H1 (cell line): ENCODE measurements at regions not wholly inside any gene's neighbourhood (a gene's known extent, or its start where the extent isn't known, plus 50 kb on each side); places are given as distances from the start of the nearest gene placed in this dataset.

ENCODE experiments used
- CTCF ChIA-PET: fragments of 300-600 bp; sonication (Branson Sonifier 250); formaldehyde crosslinking; loops from one replicate; lab custom pipeline; 2021; ENCODE audit not compliant: partially characterized antibody; lab: Charles Lee
- POLR2A ChIA-PET: fragments of 300-600 bp; sonication (Branson Sonifier 250); formaldehyde crosslinking; loops from one replicate; lab custom pipeline; 2021; ENCODE audit warnings: inconsistent platforms; ENCODE audit not compliant: partially characterized antibody; lab: Charles Lee
- DNase-seq, 2 experiments: peaks; one replicate each; pipeline versions ENCODE4 v3.0.0 to v3.0.0-alpha.2; 2010 to 2022; ENCODE audit warnings: low spot score in 2 of 2, low read depth in 1 of 2, mixed read lengths in 1 of 2
- FAIRE-seq: peaks from 2 replicates; lab custom pipeline; 2011; peaks lifted over from hg19 to GRCh38; lab: Jason Lieb, UNC
- H2AFZ ChIP-seq: 2 replicates; pipeline ENCODE4 v1.8.1; 2012; ENCODE audit warnings: low read length, inconsistent platforms
- H2AK5ac ChIP-seq: 2 replicates; pipeline ENCODE4 v1.6.1; 2013; ENCODE audit warnings: low read depth, low read length
- H2BK120ac ChIP-seq: replicated peaks from 2 replicates; pipeline ENCODE3; 2013; ENCODE audit warnings: low read depth, low read length, inconsistent platforms
- H2BK12ac ChIP-seq: 2 replicates; pipeline ENCODE4 v1.6.1; 2013; ENCODE audit warnings: low read depth, low read length
- H2BK15ac ChIP-seq: 2 replicates; pipeline ENCODE4 v1.6.1; 2013; ENCODE audit warnings: low read length
- H2BK20ac ChIP-seq: 2 replicates; pipeline ENCODE4 v1.6.1; 2013; ENCODE audit warnings: low read length
- H2BK5ac ChIP-seq: 2 replicates; pipeline ENCODE4 v1.6.1; 2013; ENCODE audit warnings: low read depth, low read length
- H3K14ac ChIP-seq: 2 replicates; pipeline ENCODE4 v1.6.1; 2013; ENCODE audit warnings: inconsistent platforms; ENCODE audit not compliant: insufficient read length
- H3K18ac ChIP-seq: 2 replicates; pipeline ENCODE4 v1.6.1; 2013; ENCODE audit warnings: low read length; ENCODE audit errors: extremely low read depth
- H3K23ac ChIP-seq: 2 replicates; pipeline ENCODE4 v1.6.1; 2013; ENCODE audit warnings: inconsistent platforms; ENCODE audit not compliant: insufficient read length
- H3K23me2 ChIP-seq: 2 replicates; pipeline ENCODE4 v1.6.1; 2013; ENCODE audit warnings: low read depth, low read length
- H3K27ac ChIP-seq: 2 replicates; pipeline ENCODE4 v1.6.1; 2011; ENCODE audit warnings: low read depth, low read length, inconsistent platforms
- H3K27me3 ChIP-seq, 4 experiments: replicated peaks in 1 of 4; 1 replicate in 1 of 4; 2 replicates in 3 of 4; pipeline versions ENCODE4 v1.6.1 to v1.8.1; 2011 to 2013; ENCODE audit warnings: low read length in 3 of 4, mild to moderate bottlenecking in 3 of 4, inconsistent platforms in 2 of 4, mixed read lengths in 2 of 4, moderate library complexity in 1 of 4; ENCODE audit not compliant: control insufficient read depth in 3 of 4, insufficient read depth in 3 of 4; ENCODE audit errors: extremely low read depth in 1 of 4
- H3K36me3 ChIP-seq, 4 experiments: 2 replicates each; pipeline versions ENCODE4 v1.6.1 to v1.8.1; 2011 to 2013; ENCODE audit warnings: mild to moderate bottlenecking in 4 of 4, low read length in 3 of 4, moderate library complexity in 2 of 4, control low read depth in 1 of 4, inconsistent platforms in 1 of 4; ENCODE audit not compliant: insufficient read depth in 4 of 4, control insufficient read depth in 2 of 4
- H3K4ac ChIP-seq: replicated peaks from 2 replicates; pipeline ENCODE3; 2013; ENCODE audit warnings: low read length, low read depth, mixed read lengths, inconsistent platforms; ENCODE audit not compliant: insufficient read length
- H3K4me1 ChIP-seq, 4 experiments: replicated peaks in 1 of 4; 1 replicate in 1 of 4; 2 replicates in 3 of 4; pipeline versions ENCODE4 v1.6.1 to v1.8.1; 2011 to 2013; ENCODE audit warnings: low read length in 3 of 4, inconsistent platforms in 2 of 4, mixed read lengths in 1 of 4; ENCODE audit not compliant: insufficient read depth in 4 of 4, control insufficient read depth in 3 of 4
- H3K4me2 ChIP-seq, 2 experiments: 2 replicates each; pipeline versions ENCODE4 v1.6.1 to v1.8.1; 2011 to 2013; ENCODE audit warnings: low read depth in 2 of 2, low read length in 2 of 2, control low read depth in 1 of 2, inconsistent platforms in 1 of 2, mild to moderate bottlenecking in 1 of 2; ENCODE audit not compliant: insufficient read depth in 1 of 2
- H3K4me3 ChIP-seq, 4 experiments: fragments of 200-600, 300-600 bp in 1 of 4; sonication (generic), shearing (Covaris generic), sonication (Bioruptor Twin) in 1 of 4; 2 replicates each; pipeline versions ENCODE4 v1.5.1 to v1.8.1; 2011 to 2016; ENCODE audit warnings: low read length in 4 of 4, low read depth in 3 of 4, control low read depth in 2 of 4, inconsistent platforms in 2 of 4, mild to moderate bottlenecking in 2 of 4, mixed read lengths in 1 of 4, moderate library complexity in 1 of 4; ENCODE audit not compliant: insufficient read depth in 2 of 4; ENCODE audit errors: extremely low read depth in 1 of 4
- H3K56ac ChIP-seq: replicated peaks from 2 replicates; pipeline ENCODE3; 2013; ENCODE audit warnings: low read depth, mild to moderate bottlenecking, mixed read lengths, low read length, inconsistent platforms; ENCODE audit not compliant: insufficient read length
- H3K79me1 ChIP-seq: 2 replicates; pipeline ENCODE4 v1.6.1; 2013; ENCODE audit warnings: low read depth, low read length, control low read depth
- H3K79me2 ChIP-seq, 2 experiments: 2 replicates each; pipeline versions ENCODE4 v1.6.1 to v1.8.1; 2012 to 2013; ENCODE audit warnings: low read length in 2 of 2, mild to moderate bottlenecking in 2 of 2, inconsistent platforms in 1 of 2; ENCODE audit not compliant: insufficient read depth in 2 of 2, control insufficient read depth in 1 of 2
- H3K9ac ChIP-seq, 4 experiments: replicated peaks in 1 of 4; 1 replicate in 1 of 4; 2 replicates in 3 of 4; pipeline versions ENCODE4 v1.6.1 to v1.8.1; 2011 to 2013; ENCODE audit warnings: low read depth in 3 of 4, low read length in 3 of 4, control low read depth in 2 of 4, mild to moderate bottlenecking in 2 of 4, moderate library complexity in 2 of 4, inconsistent platforms in 1 of 4; ENCODE audit errors: extremely low read depth in 1 of 4
- H3K9me3 ChIP-seq, 2 experiments: 2 replicates each; pipeline versions ENCODE4 v1.6.1 to v1.8.1; 2012 to 2013; ENCODE audit warnings: mild to moderate bottlenecking in 2 of 2, moderate library complexity in 2 of 2, control low read depth in 1 of 2, inconsistent platforms in 1 of 2, low read depth in 1 of 2, low read length in 1 of 2, mixed read lengths in 1 of 2; ENCODE audit not compliant: insufficient read depth in 2 of 2
- H4K20me1 ChIP-seq, 2 experiments: replicated peaks in 1 of 2; 2 replicates each; pipeline versions ENCODE3 to v1.8.1; 2011 to 2013; ENCODE audit warnings: inconsistent platforms in 2 of 2, low read length in 2 of 2, mild to moderate bottlenecking in 1 of 2; ENCODE audit not compliant: insufficient read depth in 2 of 2, control insufficient read depth in 1 of 2
- H4K5ac ChIP-seq: 2 replicates; pipeline ENCODE4 v1.6.1; 2013; ENCODE audit warnings: low read length, low read depth, mixed read lengths, inconsistent platforms; ENCODE audit not compliant: insufficient read length
- H4K8ac ChIP-seq: 2 replicates; pipeline ENCODE4 v1.8.0; 2013; ENCODE audit warnings: mild to moderate bottlenecking, moderate library complexity, low read length, inconsistent platforms; ENCODE audit not compliant: insufficient read depth; ENCODE audit errors: extremely low read depth
- H4K91ac ChIP-seq: replicated peaks from 2 replicates; pipeline ENCODE3; 2013; ENCODE audit warnings: low read length, mixed read lengths, inconsistent platforms; ENCODE audit not compliant: insufficient read length
- ASH2L ChIP-seq: fragments of 200-600, 300-600 bp; sonication (generic); IDR thresholded peaks from one replicate; pipeline ENCODE4 v1.7.1; 2017; ENCODE audit warnings: low read length
- GTF2F1 ChIP-seq: IDR thresholded peaks from 2 replicates; pipeline ENCODE4 v1.6.1; 2012; ENCODE audit warnings: low read depth, low read length, improper control_type of control experiment, borderline replicate concordance
- NRF1 ChIP-seq: IDR thresholded peaks from 2 replicates; pipeline ENCODE4 v1.6.1; 2011; ENCODE audit warnings: mild to moderate bottlenecking, low read depth, low read length, improper control_type of control experiment
- PHF8 ChIP-seq: fragments of 200-600 bp; sonication (generic); conservative IDR thresholded peaks from 2 replicates; pipeline ENCODE4 v1.7.1; 2012; ENCODE audit warnings: low read depth, mild to moderate bottlenecking, inconsistent platforms, low read length, moderate library complexity
- POLR2A ChIP-seq, 2 experiments: IDR thresholded peaks; 1 replicate in 1 of 2; 2 replicates in 1 of 2; pipeline ENCODE4 v1.6.1; 2011; ENCODE audit warnings: low read depth in 2 of 2, low read length in 2 of 2, mild to moderate bottlenecking in 2 of 2; ENCODE audit errors: control extremely low read depth in 1 of 2
- POU5F1 ChIP-seq: IDR thresholded peaks from 2 replicates; pipeline ENCODE4 v1.6.1; 2011; ENCODE audit warnings: low read depth, mild to moderate bottlenecking, low read length, moderate library complexity
- SAP30 ChIP-seq: fragments of 300-600 bp; sonication (generic); IDR thresholded peaks from 2 replicates; pipeline ENCODE4 v1.7.1; 2012; ENCODE audit warnings: low read length, moderate library complexity, mild to moderate bottlenecking, inconsistent platforms; ENCODE audit not compliant: insufficient read depth, insufficient replicate concordance
- SIRT6 ChIP-seq: IDR thresholded peaks from one replicate; pipeline ENCODE4 v1.7.1; 2012; ENCODE audit warnings: low read length, inconsistent platforms
- SP4 ChIP-seq: IDR thresholded peaks from 2 replicates; pipeline ENCODE4 v1.6.1; 2012; ENCODE audit warnings: low read length, inconsistent platforms
- SRF ChIP-seq: IDR thresholded peaks from 2 replicates; pipeline ENCODE4 v1.6.1; 2011; ENCODE audit warnings: mild to moderate bottlenecking, low read depth, low read length, moderate library complexity
- TCF12 ChIP-seq: IDR thresholded peaks from 2 replicates; pipeline ENCODE4 v1.6.1; 2011; ENCODE audit warnings: low read depth, mild to moderate bottlenecking, low read length
- WGBS, 2 experiments: shearing (Covaris generic) in 1 of 2; methylation state at CpG; one replicate each; pipeline versions ENCODE4 v1.1.6 to v1.1.7; 2013 to 2015; ENCODE audit warnings: low lambda C conversion rate in 2 of 2, mixed read lengths in 2 of 2, inconsistent platforms in 1 of 2, low coverage in 1 of 2, missing lambda C conversion rate in 1 of 2; ENCODE audit not compliant: insufficient replicate concordance in 2 of 2, insufficient coverage in 1 of 2, insufficient read length in 1 of 2; ENCODE audit errors: extremely low coverage in 1 of 2, missing lambda C conversion rate in 1 of 2; 5-methylcytosine and 5-hydroxymethylcytosine counted together

GRCh38 chr9:23326597-23326996 is 499.4 kb downstream of the ELAVL2 start:
- 90% methylated on average over 3 of the region's 3 CpGs; no CpG with 5 or more reads in 1 of the 2 experiments for WGBS, 2 experiments
- Histone ChIP-seq H2AK5ac (no peak overlapping the region), H3K14ac (no peak overlapping the region), H2BK15ac (no peak overlapping the region), H3K79me2 (no peaks in the 10 kb centered on the region), H3K4ac (no peak overlapping the region), H3K4me1 (no peaks in the 10 kb centered on the region), H2AFZ (no peak overlapping the region), H3K4me2 (no peak overlapping the region), H2BK20ac (no peak overlapping the region), H3K23ac (no peak overlapping the region), H2BK12ac (no peak overlapping the region), H3K18ac (no peak overlapping the region), H3K4me3 (no peak overlapping the region), H4K20me1 (no peaks in the 10 kb centered on the region), H3K9me3 (peaks cover 5 to 11% of the 10 kb centered on the region in 2 experiments; a peak in 3 of 4 replicates), H4K8ac (no peak overlapping the region), H2BK5ac (no peak overlapping the region), H3K79me1 (no peaks in the 10 kb centered on the region), H3K27ac (no peak overlapping the region), H3K56ac (no peak overlapping the region), H3K36me3 (no peaks in the 10 kb centered on the region), H2BK120ac (no peak overlapping the region), H3K27me3 (peaks cover 0 to 8% (median 4%) of the 10 kb centered on the region in 4 experiments; a peak in 4 of 7 replicates), H4K5ac (no peak overlapping the region), H3K23me2 (no peaks in the 10 kb centered on the region), H3K9ac (no peak overlapping the region), H4K91ac (no peak overlapping the region)
- TF ChIP-seq POU5F1 (no peak), POLR2A (IDR thresholded peaks at IDR 0.05; ENCODE audit: control extremely low read depth in 1 of 2, low read depth in 2 of 2, low read length in 2 of 2) (no peak), SP4 (no peak), SAP30 (no peak), GTF2F1 (no peak), ASH2L (no peak), SIRT6 (no peak), PHF8 (no peak), SRF (no peak), TCF12 (no peak), NRF1 (no peak)
- no peak for DNase-seq
- ChIA-PET POLR2A (no interaction called here), CTCF (no interaction called here)
- FAIRE-seq, result no peak
